ENCODE measurements at regions not wholly inside any gene's neighbourhood (a gene's known extent, or its start where the extent isn't known, plus 50 kb on each side); places are given as distances from the start of the nearest gene placed in this dataset.

DNA sequence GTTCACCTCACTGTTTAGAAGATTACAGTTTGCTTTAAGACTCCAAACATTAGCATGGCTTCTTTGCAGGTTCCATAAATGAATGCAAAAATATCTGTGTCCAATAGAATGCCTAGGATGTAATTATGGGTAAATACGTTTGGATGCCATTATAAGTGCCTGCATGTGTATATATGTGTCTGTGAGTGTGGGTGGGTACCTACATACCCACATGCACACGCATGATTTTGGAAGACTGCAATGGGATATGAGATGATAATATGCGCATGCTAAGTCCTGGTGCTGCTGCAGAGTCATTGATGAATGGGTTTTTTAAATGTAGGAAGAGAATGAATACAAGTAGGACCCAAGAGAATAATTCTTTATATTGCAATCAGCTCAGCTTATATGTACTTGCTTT, 406.4 kb downstream of the ZSWIM6 start:
- no peak for DNase-seq (ENCODE audit: low read depth)

DNA sequence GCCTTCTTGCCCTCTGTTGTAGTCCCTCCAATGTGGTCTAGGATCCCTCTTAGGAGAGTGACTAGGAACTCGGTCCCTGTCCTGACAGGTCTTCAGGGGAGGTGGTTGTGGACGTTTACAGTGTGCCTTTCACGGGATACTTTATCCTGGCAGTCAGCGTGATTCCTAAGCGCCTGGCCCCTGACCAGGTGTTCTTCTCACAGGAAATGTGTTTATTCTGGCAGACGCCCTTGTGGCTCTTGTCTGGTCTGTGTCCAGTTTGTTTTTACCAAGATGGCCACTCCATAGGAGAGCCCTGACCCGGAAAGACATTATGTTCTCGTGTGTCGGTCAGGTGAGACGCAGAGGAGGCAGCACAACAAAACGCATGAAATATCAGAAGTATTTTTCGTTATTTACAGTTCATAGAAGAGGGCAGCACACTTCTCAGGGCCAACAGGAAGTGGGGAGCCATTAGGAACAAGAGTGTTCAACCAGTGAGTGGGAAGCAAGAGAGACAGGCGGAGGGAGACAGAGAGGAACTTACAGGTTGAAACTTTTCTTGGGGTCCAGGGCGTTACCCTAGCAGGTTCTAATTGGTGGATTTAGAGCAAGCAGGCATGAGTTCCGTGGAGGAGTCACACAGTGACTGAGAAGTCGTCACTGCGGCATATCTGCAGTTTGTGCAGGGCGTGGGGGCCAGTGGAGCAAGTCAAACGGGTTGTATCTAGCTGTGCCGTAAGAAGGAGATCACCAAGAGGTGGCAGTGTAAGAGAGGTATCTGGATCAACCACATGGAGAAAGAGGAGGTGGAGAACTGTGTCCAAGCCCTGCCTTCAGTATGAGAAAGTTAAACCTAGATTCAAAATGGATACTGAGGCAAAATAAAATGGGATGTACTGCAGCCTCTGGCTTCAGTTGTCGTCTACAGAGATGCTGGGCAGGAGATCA, 412.9 kb downstream of the ZSWIM6 start:
- no peak for DNase-seq (ENCODE audit: low read depth)

DNA sequence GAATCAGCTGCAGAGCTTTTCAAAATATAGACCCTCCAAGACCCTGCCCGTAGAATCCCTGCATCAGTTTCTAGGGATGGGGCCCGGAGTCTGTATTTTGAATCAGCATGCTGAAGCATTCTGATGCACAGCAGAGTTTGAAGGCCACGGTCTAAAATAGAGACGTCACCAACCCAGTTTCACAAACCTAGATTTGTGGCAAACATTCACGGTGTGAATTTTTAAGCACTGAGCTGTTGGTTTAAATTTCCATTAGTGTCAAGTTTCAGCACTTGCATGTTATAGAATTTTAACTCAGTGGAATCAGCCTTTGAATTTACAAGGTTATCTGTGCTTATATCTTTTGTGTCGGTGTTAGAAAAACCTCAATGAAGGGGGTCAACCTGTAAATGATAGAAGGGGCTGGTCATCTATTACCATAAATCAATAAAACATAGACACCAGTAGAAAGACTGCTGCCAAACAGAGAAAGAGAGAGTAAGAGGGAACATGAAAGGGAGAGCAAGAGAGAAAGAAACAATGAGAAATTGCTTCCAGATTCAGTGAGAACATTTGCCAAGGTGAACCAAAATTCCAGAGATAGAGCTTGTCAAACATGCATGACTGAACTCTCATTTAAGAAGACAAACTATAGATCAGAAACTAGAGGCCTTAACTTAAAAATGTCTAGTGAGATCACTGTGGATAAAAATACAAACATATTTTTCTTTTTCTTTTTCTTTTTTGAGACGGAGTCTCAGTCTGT, 414.9 kb downstream of the ZSWIM6 start:
- no peak for DNase-seq (ENCODE audit: low read depth)

DNA sequence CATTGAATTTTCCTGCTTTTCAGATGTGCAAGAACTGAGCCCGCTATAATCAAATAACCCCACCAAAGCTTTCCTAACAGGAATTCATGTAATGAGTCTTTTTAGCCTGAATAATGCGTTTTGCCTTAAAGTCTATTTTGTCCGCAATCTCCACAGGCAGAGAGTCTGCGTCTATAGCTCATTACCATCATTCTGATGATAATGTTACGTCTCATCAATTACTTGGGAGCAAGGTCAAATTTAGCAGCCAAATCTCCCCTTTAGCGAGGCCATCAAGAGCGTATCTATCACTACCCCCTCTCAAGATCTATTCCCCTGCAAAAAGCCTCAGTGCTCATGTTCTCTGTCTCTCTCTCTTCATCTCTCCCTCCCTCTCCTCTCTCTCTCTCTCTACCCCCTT, 416.1 kb downstream of the ZSWIM6 start:
- no peak for DNase-seq (ENCODE audit: low read depth)

DNA sequence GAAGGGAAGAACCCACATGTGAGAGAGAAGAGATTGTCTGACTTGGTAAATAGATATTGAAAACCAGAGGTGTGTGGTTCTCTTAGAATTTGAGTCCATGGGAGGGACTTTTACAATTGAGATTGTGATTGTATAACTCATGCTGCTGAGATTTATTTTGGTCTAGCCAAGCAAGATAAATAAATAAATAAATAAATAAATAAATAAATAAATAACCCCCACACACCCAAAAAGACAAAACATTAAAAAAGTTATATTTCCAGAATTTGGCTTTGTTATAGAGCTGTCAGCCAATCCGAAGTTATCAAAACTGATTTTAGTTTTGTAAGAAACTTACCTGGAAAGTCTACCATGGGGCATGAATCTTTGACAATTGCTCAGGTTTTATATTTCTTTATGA, 416.6 kb downstream of the ZSWIM6 start:
- no peak for DNase-seq (ENCODE audit: low read depth)

DNA sequence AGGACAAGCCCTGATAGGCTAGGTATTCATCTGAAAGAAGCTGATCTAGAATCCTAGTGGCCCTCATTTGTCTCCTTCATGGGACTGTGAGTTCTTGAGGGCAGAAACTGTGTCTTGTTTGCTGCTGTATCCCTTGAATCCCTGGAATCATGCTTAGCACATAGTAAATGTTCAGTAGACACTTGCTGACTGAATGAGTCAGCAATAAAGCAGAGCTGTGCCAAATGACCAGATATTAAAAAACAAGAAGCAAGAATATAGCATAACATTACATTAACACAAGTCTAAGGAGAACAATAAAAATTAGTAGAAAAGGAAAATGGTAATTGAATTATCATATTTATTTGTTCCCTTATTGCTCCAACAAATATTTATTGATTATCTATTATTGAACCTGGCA, 420.5 kb downstream of the ZSWIM6 start:
- DNase-seq (ENCODE audit: low read depth): no peak

DNA sequence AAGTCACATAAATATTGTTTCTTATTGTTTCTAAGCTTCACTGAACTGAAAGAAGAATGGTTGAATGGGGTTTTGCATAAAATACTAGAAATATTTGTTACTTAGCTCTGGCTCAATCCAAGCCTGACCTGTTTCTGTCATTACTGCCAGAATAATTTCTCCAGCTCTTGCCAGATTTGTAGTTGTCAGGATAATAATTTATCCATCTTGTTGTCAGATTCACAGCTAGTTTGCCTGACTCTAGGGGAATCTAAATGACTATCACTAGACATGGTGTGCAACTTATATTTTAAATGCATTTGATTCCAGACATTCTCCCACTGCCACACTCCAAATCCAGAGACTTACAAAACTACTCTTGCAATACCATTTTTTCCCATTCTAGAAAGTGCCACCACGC, 422.7 kb downstream of the ZSWIM6 start:
- no peak for DNase-seq (ENCODE audit: low read depth)

DNA sequence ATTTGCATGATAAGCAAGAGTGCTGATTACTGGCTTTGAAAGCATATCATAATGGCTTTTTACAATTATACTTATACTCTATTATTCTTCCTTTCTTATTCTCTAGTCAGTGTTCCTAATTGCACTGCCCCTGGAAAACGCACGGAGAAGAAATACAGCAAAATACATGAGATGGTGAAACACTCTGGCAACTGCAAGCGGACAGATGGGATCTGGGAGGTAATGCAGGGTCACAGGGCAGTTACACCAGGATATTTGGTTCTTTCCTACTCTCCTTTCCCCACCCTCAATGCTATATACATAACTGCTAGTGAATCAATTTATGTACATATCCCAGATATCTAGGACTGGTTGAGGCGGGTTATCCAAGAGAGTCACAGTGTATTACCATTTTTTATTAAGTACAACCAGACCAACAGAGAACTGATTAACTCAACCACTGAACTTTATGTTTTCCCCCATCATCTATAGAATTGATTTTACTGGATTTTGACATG, 423.7 kb downstream of the ZSWIM6 start:
- DNase-seq (ENCODE audit: low read depth): no peak

DNA sequence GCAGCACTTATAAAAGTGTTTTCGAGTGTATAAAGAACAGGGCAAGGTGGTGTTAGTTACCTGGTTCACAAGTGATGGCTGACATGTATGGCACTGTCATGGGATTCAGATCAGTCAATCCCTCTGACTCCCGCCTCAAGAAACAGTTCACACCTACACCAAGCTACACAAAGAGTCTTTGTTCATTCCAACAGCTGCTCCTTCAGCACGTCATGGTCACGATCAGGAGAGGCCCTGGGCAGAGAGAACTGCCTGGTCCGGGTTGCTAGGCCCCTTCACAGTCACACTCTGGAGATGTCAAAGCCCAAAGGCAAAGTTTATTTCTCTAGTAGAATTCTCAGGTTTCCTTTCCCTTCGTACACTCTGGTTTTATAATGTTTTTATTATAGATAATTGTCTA, 426.7 kb downstream of the ZSWIM6 start:
- DNase-seq (ENCODE audit: low read depth): no peak

DNA sequence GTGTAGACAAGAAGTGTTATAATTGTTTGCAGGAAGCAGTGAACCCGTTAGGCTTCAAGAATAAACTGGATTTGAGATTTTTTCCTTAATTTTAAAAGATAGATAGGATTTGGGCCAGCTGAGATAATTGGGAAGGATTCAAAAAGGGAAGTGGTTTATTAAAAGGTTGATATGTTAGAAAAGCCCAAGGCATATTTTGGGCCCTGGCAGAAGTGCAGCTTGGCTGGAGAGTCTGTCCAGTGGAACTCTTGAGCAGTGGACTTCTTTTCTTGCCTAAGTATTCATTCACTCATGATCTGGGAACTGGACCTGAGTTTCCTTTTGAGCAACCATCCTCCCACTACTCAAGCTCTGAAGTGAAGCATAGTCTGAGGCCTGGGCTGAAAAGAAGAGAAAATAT, 433.4 kb downstream of the ZSWIM6 start:
- DNase-seq (ENCODE audit: low read depth): no peak

DNA sequence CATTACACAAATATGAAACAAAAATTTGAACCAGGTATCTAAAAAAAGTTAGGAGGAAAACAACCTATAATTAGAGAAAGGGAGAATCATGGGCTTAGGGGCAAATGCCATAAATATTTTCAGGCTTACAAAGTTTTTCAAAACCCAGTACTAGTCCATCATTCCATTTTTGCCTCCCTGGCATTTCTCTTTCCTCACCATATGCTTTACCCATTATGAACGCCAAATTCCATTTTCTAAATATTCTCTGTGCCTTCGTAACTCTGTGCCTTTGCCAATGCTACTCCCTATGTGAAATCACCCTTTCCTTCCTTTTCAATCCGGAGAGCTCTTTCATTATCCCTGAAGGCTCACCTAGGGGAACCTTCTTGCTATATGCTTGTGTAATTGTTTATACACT, 434.1 kb downstream of the ZSWIM6 start:
- no peak for DNase-seq (ENCODE audit: low read depth)

DNA sequence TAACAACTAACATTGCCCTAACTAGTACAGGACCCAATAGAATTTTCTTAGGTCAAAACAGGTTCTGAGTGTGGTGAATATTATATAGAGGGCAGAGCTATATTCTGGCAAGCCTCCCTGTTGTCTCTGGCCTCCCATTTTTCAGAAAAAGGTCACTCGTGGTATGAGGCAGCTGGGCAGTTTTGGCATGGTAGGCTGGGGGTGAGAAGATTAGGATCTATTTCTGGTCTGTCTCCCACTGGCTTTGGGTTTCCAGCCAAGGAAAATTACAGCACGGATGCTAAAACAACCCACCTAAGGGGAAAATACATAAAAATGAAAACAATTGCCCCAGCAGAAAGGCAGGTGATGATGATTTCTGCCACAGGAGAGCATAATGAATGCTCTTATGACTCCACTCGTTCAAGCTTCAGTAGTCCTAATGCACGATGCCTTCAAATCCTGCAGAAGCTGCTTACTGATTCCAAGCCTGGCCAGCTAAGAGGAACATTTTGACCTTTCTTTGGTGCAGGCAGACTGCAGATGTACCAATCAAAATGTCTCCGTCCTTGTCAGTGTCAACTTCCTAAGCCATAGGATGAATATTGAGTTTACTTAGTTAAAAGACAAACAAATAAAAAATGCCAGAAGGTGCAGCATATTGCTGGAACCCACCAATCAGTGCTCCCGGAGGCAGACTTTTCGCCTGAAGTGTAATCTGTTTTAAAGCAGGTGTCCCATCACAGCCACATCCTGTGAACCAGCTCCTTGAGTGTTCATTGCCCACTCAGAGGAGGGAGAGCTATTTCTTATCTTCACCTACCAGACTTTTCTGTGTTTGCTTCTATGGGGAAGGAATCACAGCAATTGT, 435.4 kb downstream of the ZSWIM6 start:
- no peak for DNase-seq (ENCODE audit: low read depth)

DNA sequence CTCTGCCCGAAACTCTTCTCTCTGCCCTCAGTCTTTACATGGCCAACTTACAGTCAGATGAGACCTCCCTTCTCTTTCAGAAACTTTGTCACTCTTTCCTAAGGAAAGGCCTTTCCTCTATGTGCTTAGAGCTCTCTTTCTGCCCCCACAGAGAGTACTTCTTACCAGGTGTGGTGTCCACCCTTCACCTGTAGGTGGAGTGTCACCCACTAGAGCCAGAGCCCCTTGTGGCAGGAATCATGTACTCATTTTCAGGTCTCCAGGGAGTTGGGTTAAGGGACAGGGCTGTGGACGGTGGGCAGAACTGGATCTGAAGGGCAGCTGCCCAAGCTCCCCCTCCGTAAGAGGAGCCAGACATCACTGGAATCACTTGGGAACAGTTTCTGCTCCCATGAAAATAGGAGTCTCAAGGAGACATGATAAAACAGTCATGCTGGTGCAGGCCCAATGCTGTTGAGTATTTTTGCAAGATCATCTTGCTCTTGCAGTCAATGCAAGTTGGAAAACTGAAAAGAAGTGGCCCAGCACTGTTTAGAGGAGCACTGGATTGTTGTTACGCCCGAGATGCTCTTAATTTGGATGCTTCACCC, 436.7 kb downstream of the ZSWIM6 start:
- no peak for DNase-seq (ENCODE audit: low read depth)

DNA sequence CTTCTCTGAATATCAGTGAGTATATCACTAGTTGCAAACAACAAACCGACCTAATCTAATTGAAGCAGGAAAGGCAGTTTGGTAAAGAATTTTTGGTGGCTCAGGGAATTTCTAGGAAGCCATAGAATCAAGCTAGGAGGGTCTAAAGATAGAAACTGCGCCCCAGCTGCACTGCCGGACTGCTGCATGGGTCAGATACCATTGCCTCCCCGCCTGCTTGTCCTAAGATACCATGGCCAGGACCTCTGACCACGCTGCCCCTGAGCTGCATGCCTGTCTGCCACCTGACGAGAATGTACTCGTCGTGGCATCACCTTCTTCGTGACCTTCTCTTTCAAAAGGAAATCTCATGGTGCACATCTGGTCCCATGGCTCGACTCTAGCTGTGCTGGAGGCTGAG, 439.0 kb downstream of the ZSWIM6 start:
- DNase-seq (ENCODE audit: low read depth): no peak

DNA sequence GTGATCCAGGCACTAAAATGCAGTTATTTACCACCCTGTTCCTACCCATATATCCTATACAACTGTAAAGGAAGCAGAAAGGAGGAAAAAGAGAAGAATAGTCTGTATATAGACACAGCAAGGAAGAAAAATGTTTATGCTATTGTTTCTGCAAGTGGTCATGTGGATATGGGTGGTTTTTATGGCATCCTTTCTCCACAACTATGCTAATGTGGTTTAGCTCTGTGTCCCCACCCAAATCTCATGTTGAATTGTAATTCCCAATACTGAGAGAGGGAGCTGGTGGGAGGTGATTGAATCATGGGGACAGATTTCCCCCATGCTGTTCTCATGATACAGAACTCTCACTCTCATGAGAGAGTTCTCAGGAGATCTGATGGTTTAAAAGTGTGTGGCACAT, 439.8 kb downstream of the ZSWIM6 start:
- DNase-seq (ENCODE audit: low read depth): no peak

DNA sequence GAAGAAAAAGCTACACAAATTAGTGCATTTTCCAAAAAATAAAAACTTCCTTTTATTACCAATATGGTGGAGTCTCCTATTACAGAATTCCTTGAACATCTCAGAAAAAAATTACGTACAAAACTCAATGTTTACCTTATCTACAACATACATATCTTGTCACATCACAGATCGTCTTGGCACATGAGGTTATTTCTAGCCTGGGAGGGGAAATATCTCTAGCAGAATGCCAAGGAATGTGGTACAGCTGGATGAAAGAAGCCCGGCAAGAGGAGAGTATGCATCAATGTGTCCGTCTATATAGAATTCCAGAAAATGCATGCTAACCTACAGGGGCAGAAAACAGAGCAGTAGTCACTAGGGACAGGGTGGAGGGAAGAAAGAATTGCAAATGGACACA, 443.8 kb downstream of the ZSWIM6 start:
- no peak for DNase-seq (ENCODE audit: low read depth)

DNA sequence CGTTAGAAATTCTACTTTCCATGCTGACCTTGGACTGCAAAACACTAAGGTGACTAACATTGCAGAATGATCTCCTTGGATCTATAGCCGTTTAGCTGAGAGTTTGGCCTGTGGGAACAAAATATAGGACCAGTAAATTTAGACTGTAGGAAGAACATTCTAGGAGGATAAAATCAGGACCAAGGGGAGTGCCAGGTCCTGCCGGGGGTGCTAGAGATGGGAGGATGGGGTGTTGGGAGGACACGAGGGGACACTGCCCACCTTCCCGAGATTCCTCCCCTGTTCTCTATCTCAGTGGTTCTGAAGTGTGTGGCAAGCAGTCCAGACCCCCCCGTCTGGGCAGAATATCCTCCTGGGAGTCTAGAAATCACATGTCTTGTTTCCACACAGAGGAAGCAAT, 445.2 kb downstream of the ZSWIM6 start:
- DNase-seq (ENCODE audit: low read depth): no peak

DNA sequence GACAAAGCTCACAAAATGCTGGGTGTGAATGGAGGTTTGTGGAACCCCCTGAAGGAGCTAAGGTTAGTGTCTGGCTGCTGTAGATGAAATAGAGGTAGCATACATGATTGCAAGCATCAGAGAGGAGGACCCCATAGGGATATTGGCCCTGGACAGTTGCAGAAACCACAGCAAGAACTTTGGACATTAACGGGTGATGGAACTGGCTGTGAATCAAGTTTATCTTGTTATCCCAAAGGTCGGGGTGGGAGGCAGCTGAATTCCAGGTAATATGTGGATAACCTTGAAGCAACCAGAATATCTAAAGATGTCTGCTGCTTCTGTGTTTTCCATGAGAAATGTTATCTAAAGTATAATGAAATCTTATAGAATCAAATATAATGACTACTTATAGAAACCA, 447.7 kb downstream of the ZSWIM6 start:
- DNase-seq (ENCODE audit: low read depth): no peak

DNA sequence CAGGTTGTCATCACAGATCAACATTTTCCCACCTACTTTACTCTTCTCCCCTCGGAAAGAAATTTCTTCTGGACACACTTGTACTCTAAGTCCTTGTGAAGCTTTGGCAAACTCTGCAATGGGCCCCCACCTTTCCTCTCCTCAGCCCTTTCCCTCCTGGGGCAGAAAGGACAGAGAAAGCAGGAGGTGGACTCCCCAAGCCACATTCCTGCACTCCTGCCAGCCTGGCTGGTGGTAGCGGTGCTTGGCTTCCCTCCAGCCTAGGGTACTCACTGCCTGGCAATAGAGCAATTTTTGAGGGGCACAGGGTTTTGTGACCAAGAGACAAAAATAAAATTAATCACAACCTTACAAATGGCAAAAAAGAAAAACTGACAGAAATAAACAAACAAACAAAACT, 451.4 kb downstream of the ZSWIM6 start:
- no peak for DNase-seq (ENCODE audit: low read depth)

DNA sequence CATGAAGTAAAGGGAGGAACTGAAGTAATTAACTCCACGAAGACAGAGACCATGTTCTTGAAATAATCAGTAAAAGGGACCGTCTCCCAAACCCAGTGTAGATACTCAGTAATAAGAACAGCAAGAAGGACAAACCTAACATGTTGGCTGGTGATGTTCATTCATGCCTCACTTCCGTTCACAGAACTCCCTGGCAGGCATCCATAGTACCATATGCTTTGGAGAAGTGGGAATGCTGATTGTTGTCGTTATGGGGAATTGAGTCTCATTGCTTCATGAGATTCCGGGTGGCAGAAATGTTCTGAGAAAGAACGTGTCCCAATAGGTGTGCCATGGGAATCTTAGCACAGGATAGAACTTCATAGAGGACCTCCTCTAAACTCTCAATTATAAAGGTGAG, 452.3 kb downstream of the ZSWIM6 start:
- DNase-seq (ENCODE audit: low read depth): no peak

DNA sequence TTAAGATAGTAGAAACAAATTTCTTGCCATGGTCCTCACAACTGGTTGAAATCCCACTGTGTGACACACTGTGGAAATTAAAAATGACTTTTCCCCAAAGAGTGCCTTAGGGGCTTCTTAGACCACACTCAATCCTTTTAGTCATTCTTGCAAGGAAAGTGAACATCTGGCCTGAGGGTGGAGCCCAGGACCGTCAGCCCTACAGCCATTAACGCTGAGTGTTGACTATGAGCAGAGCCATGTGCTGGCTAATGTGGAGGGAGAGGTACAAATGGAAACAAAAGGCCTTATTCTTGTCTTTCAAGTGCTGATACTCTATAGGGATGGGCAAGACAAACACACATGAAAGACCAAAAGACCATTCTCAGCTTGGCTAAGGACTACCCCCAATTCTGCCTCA, 456.5 kb downstream of the ZSWIM6 start:
- DNase-seq (ENCODE audit: low read depth): no peak

DNA sequence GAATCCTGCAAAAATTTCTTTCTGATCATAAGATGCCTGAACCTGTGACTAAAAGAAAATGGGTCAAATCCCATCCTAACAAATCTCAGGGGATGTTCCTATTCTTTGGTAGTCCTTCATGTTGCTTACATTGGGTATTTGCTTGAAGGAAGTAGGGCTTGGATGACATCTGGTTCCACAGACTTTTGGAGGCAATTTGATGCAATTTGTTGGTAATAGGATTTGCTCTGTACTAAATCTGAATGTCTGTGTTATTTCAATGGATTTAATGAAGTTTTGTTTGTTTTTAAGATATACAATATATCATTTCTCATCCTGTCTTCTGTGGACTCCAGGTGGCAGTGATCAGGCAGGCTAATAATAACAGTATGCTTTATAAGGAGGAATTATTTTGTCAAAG, 457.9 kb downstream of the ZSWIM6 start:
- DNase-seq (ENCODE audit: low read depth): no peak
